ENCODE measurements at regions not wholly inside any gene's neighbourhood (a gene's known extent, or its start where the extent isn't known, plus 50 kb on each side); places are given as distances from the start of the nearest gene placed in this dataset.

DNA sequence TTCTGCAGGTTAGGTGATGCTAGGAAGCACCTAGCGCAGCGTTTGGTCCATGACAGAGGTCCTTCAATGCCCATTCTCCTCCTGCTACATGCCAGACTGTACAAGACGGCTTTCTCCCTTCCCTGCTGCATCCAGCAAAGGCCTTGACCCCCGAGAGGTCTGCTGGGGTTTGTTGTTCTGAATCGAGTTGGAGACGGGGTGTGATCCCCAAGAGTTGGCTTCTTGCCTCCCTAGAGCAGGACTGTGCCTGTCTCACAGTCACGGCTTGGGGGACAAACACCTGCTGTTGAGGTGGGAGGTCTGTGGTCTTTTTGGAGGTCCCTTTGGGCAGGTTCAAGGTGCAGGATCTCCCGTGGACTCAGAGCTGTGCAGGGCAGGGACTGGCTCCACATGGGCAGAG, 352.3 kb upstream of the B3GAT1 start:
- TF ChIP-seq, protein P1, sequence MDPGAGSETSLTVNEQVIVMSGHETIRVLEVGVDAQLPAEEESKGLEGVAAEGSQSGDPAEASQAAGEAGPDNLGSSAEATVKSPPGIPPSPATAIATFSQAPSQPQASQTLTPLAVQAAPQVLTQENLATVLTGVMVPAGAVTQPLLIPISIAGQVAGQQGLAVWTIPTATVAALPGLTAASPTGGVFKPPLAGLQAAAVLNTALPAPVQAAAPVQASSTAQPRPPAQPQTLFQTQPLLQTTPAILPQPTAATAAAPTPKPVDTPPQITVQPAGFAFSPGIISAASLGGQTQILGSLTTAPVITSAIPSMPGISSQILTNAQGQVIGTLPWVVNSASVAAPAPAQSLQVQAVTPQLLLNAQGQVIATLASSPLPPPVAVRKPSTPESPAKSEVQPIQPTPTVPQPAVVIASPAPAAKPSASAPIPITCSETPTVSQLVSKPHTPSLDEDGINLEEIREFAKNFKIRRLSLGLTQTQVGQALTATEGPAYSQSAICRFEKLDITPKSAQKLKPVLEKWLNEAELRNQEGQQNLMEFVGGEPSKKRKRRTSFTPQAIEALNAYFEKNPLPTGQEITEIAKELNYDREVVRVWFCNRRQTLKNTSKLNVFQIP (CRISPR knock-in tag; IDR thresholded peaks at IDR 0.05; ENCODE audit: borderline replicate concordance, low read depth): no peak
- no peak for TF ChIP-seq TCF4 (CRISPR knock-in tag; IDR thresholded peaks at IDR 0.05; ENCODE audit: borderline replicate concordance)
- no peak for TF ChIP-seq RARB (CRISPR knock-in tag; IDR thresholded peaks at IDR 0.05)
- no peak for TF ChIP-seq ISL1 (CRISPR knock-in tag; IDR thresholded peaks at IDR 0.05)
- TF ChIP-seq ARNTL (CRISPR knock-in tag; IDR thresholded peaks at IDR 0.05; ENCODE audit: borderline replicate concordance, low read depth): no peak
- TF ChIP-seq, protein P2, sequence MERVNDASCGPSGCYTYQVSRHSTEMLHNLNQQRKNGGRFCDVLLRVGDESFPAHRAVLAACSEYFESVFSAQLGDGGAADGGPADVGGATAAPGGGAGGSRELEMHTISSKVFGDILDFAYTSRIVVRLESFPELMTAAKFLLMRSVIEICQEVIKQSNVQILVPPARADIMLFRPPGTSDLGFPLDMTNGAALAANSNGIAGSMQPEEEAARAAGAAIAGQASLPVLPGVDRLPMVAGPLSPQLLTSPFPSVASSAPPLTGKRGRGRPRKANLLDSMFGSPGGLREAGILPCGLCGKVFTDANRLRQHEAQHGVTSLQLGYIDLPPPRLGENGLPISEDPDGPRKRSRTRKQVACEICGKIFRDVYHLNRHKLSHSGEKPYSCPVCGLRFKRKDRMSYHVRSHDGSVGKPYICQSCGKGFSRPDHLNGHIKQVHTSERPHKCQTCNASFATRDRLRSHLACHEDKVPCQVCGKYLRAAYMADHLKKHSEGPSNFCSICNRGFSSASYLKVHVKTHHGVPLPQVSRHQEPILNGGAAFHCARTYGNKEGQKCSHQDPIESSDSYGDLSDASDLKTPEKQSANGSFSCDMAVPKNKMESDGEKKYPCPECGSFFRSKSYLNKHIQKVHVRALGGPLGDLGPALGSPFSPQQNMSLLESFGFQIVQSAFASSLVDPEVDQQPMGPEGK (CRISPR knock-in tag; IDR thresholded peaks at IDR 0.05; ENCODE audit: borderline replicate concordance): no peak
- TF ChIP-seq GLIS3 (CRISPR knock-in tag; IDR thresholded peaks at IDR 0.05): no peak
- TF ChIP-seq, protein P3, sequence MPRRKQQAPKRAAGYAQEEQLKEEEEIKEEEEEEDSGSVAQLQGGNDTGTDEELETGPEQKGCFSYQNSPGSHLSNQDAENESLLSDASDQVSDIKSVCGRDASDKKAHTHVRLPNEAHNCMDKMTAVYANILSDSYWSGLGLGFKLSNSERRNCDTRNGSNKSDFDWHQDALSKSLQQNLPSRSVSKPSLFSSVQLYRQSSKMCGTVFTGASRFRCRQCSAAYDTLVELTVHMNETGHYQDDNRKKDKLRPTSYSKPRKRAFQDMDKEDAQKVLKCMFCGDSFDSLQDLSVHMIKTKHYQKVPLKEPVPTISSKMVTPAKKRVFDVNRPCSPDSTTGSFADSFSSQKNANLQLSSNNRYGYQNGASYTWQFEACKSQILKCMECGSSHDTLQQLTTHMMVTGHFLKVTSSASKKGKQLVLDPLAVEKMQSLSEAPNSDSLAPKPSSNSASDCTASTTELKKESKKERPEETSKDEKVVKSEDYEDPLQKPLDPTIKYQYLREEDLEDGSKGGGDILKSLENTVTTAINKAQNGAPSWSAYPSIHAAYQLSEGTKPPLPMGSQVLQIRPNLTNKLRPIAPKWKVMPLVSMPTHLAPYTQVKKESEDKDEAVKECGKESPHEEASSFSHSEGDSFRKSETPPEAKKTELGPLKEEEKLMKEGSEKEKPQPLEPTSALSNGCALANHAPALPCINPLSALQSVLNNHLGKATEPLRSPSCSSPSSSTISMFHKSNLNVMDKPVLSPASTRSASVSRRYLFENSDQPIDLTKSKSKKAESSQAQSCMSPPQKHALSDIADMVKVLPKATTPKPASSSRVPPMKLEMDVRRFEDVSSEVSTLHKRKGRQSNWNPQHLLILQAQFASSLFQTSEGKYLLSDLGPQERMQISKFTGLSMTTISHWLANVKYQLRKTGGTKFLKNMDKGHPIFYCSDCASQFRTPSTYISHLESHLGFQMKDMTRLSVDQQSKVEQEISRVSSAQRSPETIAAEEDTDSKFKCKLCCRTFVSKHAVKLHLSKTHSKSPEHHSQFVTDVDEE (CRISPR knock-in tag; IDR thresholded peaks at IDR 0.05): no peak
- TF ChIP-seq ZFP3 (CRISPR knock-in tag; IDR thresholded peaks at IDR 0.05): no peak
- TF ChIP-seq, protein P4, sequence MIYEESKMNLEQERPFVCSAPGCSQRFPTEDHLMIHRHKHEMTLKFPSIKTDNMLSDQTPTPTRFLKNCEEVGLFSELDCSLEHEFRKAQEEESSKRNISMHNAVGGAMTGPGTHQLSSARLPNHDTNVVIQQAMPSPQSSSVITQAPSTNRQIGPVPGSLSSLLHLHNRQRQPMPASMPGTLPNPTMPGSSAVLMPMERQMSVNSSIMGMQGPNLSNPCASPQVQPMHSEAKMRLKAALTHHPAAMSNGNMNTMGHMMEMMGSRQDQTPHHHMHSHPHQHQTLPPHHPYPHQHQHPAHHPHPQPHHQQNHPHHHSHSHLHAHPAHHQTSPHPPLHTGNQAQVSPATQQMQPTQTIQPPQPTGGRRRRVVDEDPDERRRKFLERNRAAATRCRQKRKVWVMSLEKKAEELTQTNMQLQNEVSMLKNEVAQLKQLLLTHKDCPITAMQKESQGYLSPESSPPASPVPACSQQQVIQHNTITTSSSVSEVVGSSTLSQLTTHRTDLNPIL (CRISPR knock-in tag; IDR thresholded peaks at IDR 0.05; ENCODE audit: low read depth): no peak
- no peak for TF ChIP-seq CSDC2 (CRISPR knock-in tag; IDR thresholded peaks at IDR 0.05)
- no peak for TF ChIP-seq BACH2 (CRISPR knock-in tag; IDR thresholded peaks at IDR 0.05; ENCODE audit: borderline replicate concordance)
- no peak for TF ChIP-seq TOX (CRISPR knock-in tag; IDR thresholded peaks at IDR 0.05; ENCODE audit: borderline replicate concordance)
- no peak for TF ChIP-seq ZNF70 (CRISPR knock-in tag; IDR thresholded peaks at IDR 0.05)
- no peak for TF ChIP-seq ZNF565 (CRISPR knock-in tag; conservative IDR thresholded peaks at IDR 0.05; ENCODE audit: low read depth)
- no peak for TF ChIP-seq PPARA (CRISPR knock-in tag; IDR thresholded peaks at IDR 0.05; ENCODE audit: borderline replicate concordance)
- no peak for TF ChIP-seq SNAI2 (CRISPR knock-in tag; IDR thresholded peaks at IDR 0.05)
- TF ChIP-seq ZC3H10 (CRISPR knock-in tag; IDR thresholded peaks at IDR 0.05): no peak
- TF ChIP-seq ZNF8 (CRISPR knock-in tag; IDR thresholded peaks at IDR 0.05): no peak
- no peak for TF ChIP-seq ESRRG (CRISPR knock-in tag; IDR thresholded peaks at IDR 0.05)

DNA sequence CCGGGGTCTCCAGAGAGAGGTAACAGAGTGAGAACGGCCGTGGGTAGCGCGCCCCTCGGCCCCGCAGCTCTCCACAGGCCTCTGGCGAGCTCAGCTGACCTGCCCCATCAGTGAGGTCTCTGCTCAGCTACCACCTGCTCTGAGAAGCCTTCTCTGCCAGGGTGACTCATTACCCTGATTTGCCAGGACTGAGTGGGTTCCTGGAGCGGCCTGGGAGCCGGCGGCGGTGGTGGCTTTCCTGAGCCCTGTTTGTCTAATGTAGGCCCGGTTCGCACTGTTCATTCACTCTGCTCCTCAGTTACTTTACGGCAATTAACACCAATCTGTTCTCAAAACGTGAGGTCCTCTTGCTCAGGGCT, 351.0 kb upstream of the B3GAT1 start:
- no peak for ATAC-seq
- TF ChIP-seq TCF4 (CRISPR knock-in tag; IDR thresholded peaks at IDR 0.05; ENCODE audit: borderline replicate concordance): no peak
- TF ChIP-seq, protein P3 (CRISPR knock-in tag; IDR thresholded peaks at IDR 0.05): no peak
- TF ChIP-seq SNAI2 (CRISPR knock-in tag; IDR thresholded peaks at IDR 0.05): no peak
- no peak for TF ChIP-seq GLIS3 (CRISPR knock-in tag; IDR thresholded peaks at IDR 0.05)
- no peak for TF ChIP-seq ZNF70 (CRISPR knock-in tag; IDR thresholded peaks at IDR 0.05)
- no peak for TF ChIP-seq ESRRG (CRISPR knock-in tag; IDR thresholded peaks at IDR 0.05)
- no peak for TF ChIP-seq ISL1 (CRISPR knock-in tag; IDR thresholded peaks at IDR 0.05)
- no peak for TF ChIP-seq ZC3H10 (CRISPR knock-in tag; IDR thresholded peaks at IDR 0.05)
- no peak for TF ChIP-seq ZFP3 (CRISPR knock-in tag; IDR thresholded peaks at IDR 0.05)
- TF ChIP-seq BACH2 (CRISPR knock-in tag; IDR thresholded peaks at IDR 0.05; ENCODE audit: borderline replicate concordance): no peak
- TF ChIP-seq, protein P5, sequence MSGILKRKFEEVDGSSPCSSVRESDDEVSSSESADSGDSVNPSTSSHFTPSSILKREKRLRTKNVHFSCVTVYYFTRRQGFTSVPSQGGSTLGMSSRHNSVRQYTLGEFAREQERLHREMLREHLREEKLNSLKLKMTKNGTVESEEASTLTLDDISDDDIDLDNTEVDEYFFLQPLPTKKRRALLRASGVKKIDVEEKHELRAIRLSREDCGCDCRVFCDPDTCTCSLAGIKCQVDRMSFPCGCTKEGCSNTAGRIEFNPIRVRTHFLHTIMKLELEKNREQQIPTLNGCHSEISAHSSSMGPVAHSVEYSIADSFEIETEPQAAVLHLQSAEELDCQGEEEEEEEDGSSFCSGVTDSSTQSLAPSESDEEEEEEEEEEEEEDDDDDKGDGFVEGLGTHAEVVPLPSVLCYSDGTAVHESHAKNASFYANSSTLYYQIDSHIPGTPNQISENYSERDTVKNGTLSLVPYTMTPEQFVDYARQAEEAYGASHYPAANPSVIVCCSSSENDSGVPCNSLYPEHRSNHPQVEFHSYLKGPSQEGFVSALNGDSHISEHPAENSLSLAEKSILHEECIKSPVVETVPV (CRISPR knock-in tag; IDR thresholded peaks at IDR 0.05): no peak
- TF ChIP-seq ARNTL (CRISPR knock-in tag; IDR thresholded peaks at IDR 0.05; ENCODE audit: borderline replicate concordance, low read depth): no peak
- TF ChIP-seq TOX (CRISPR knock-in tag; IDR thresholded peaks at IDR 0.05; ENCODE audit: borderline replicate concordance): no peak
- TF ChIP-seq, protein P4 (CRISPR knock-in tag; IDR thresholded peaks at IDR 0.05; ENCODE audit: low read depth): no peak
- TF ChIP-seq ZNF8 (CRISPR knock-in tag; IDR thresholded peaks at IDR 0.05): no peak
- TF ChIP-seq OSR1 (CRISPR knock-in tag; IDR thresholded peaks at IDR 0.05): no peak
- TF ChIP-seq, protein P2 (CRISPR knock-in tag; IDR thresholded peaks at IDR 0.05; ENCODE audit: borderline replicate concordance): no peak

More for the DNA sequence above, 352.3 kb upstream of the B3GAT1 start:
- ATAC-seq: no peak
